Neural progenitor cell (in vitro differentiated cells): ENCODE measurements at regions not wholly inside any gene's neighbourhood (a gene's known extent, or its start where the extent isn't known, plus 50 kb on each side); places are given as distances from the start of the nearest gene placed in this dataset.

ENCODE experiments used
- DNase-seq: peaks from one replicate; pipeline ENCODE4 v3.0.0-alpha.2; 2016; ENCODE audit warnings: low spot score
- H2AFZ ChIP-seq: fragments of 200-600 bp; sonication (generic); replicated peaks from 2 replicates; pipeline ENCODE4 v1.6.1; 2016; ENCODE audit warnings: antibody characterized with exemption
- H3F3A ChIP-seq: fragments of 200-600 bp; sonication (generic); 2 replicates; pipeline ENCODE4 v1.6.1; 2016; ENCODE audit warnings: antibody characterized with exemption, low read depth
- H3K27ac ChIP-seq: fragments of 200-600 bp; sonication (generic); 2 replicates; pipeline ENCODE4 v1.5.1; 2016; ENCODE audit warnings: mild to moderate bottlenecking
- H3K27me3 ChIP-seq: fragments of 200-600 bp; sonication (generic); 2 replicates; pipeline ENCODE4 v1.6.1; 2016; ENCODE audit warnings: mild to moderate bottlenecking, moderate library complexity
- H3K36me3 ChIP-seq: fragments of 200-600 bp; sonication (generic); 2 replicates; pipeline ENCODE4 v1.5.1; 2016
- H3K4me1 ChIP-seq: fragments of 200-600 bp; sonication (generic); 2 replicates; pipeline ENCODE4 v1.6.1; 2016; ENCODE audit warnings: mixed run types
- H3K4me2 ChIP-seq: fragments of 200-600 bp; sonication (generic); 2 replicates; pipeline ENCODE4 v1.6.1; 2016
- H3K4me3 ChIP-seq: fragments of 200-600 bp; sonication (generic); 2 replicates; pipeline ENCODE4 v1.5.1; 2016
- H3K79me2 ChIP-seq: fragments of 200-600 bp; sonication (generic); 2 replicates; pipeline ENCODE4 v1.6.1; 2016; ENCODE audit warnings: low read depth
- H3K9ac ChIP-seq: fragments of 200-600 bp; sonication (generic); 2 replicates; pipeline ENCODE4 v1.6.1; 2016
- H3K9me3 ChIP-seq: fragments of 200-600 bp; sonication (generic); 2 replicates; pipeline ENCODE4 v1.5.1; 2016; ENCODE audit warnings: low read depth
- H4K20me1 ChIP-seq: fragments of 200-600 bp; sonication (generic); 2 replicates; pipeline ENCODE4 v1.6.1; 2016; ENCODE audit warnings: low read depth
- H3K27ac Mint-ChIP-seq: 3 replicates; pipeline ENCODE4 v1.8.0; 2021; ENCODE audit warnings: mixed read lengths
- H3K27me3 Mint-ChIP-seq: 2 replicates; pipeline ENCODE4 v1.8.0; 2022; ENCODE audit warnings: low read depth, mild to moderate bottlenecking, inconsistent platforms, moderate library complexity, mixed read lengths; ENCODE audit not compliant: insufficient read depth
- H3K36me3 Mint-ChIP-seq: 3 replicates; pipeline ENCODE4 v1.8.0; 2021; ENCODE audit warnings: mixed read lengths
- H3K4me1 Mint-ChIP-seq: 3 replicates; pipeline ENCODE4 v1.8.0; 2021; ENCODE audit warnings: mixed read lengths
- H3K4me3 Mint-ChIP-seq: 3 replicates; pipeline ENCODE4 v1.8.0; 2021; ENCODE audit warnings: mild to moderate bottlenecking, moderate library complexity, mixed read lengths
- H3K9me3 Mint-ChIP-seq: 3 replicates; pipeline ENCODE4 v1.8.0; 2020; ENCODE audit warnings: mixed read lengths
- EZH2 ChIP-seq: fragments of 200-600 bp; sonication (generic); IDR thresholded peaks from 2 replicates; pipeline ENCODE4 v1.6.1; 2017; ENCODE audit warnings: antibody characterized with exemption, mild to moderate bottlenecking, moderate library complexity
- EZH2phosphoT487 ChIP-seq: fragments of 200-600 bp; sonication (generic); IDR thresholded peaks from 2 replicates; pipeline ENCODE4 v1.6.1; 2017; ENCODE audit warnings: antibody characterized with exemption
- TF ChIP-seq, protein P1 (sequence below): fragments of 200-600 bp; sonication (generic); IDR thresholded peaks from 2 replicates; pipeline ENCODE4 v1.5.1; 2017; ENCODE audit warnings: antibody characterized with exemption, mild to moderate bottlenecking

DNA sequence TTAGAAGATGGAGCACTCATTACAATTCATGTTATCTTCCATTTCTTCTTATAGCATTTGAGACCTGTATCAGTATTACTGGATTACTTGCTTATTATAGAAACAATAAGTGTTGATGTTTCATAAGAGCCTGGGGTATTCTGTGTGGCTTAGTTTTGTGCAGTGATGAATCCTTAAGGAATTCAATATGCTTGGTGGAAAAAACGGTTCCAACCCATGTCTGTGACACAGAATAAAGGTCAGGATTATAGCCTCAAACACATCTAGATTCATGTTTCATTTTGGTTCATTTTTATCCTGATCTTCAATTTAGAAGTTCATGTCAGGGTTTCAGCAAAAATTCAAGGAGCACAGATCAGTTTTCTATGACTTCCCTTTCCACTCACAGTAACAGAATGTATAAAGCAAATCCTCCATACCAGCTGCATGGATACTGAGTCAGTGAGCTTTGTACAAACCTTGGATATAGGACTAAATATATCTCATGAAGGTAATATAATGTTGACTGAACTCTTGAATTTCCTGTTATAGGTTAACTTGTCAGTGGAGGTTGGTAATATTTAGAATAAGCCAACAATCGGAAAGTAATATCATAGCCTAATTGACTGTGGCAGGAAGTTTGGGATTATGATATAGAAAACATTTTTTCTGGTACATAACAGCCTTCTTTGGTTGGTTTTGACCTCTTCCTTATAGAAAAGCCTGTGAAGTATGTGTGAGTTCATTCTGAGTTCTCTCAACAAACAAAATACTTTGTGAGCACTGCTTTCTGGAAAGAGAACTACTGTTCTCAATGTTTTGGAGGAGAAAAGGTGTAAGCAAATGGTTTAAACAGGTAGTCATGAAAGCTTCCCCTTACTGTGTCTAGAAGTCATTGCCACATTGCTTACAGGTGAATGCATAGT is 218.2 kb upstream of the TPM1 start:
- Mint-ChIP-seq H3K27ac (no peak overlapping the region), H3K36me3 (peaks cover 5% of the 10 kb centered on the region), H3K9me3 (no peaks in the 10 kb centered on the region), H3K4me1 (peaks cover 24% of the 10 kb centered on the region), H3K27me3 (peaks cover under 1% of the 10 kb centered on the region), H3K4me3 (no peak overlapping the region)
- DNase-seq = no peak
- no peaks in the 10 kb centered on the region for H3K9me3 ChIP-seq
- H3K79me2 ChIP-seq = no peaks in the 10 kb centered on the region
- H3K9ac ChIP-seq = no peak overlapping the region
- TF ChIP-seq, protein P1, sequence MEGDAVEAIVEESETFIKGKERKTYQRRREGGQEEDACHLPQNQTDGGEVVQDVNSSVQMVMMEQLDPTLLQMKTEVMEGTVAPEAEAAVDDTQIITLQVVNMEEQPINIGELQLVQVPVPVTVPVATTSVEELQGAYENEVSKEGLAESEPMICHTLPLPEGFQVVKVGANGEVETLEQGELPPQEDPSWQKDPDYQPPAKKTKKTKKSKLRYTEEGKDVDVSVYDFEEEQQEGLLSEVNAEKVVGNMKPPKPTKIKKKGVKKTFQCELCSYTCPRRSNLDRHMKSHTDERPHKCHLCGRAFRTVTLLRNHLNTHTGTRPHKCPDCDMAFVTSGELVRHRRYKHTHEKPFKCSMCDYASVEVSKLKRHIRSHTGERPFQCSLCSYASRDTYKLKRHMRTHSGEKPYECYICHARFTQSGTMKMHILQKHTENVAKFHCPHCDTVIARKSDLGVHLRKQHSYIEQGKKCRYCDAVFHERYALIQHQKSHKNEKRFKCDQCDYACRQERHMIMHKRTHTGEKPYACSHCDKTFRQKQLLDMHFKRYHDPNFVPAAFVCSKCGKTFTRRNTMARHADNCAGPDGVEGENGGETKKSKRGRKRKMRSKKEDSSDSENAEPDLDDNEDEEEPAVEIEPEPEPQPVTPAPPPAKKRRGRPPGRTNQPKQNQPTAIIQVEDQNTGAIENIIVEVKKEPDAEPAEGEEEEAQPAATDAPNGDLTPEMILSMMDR = no peak
- TF ChIP-seq EZH2 (no peak), EZH2phosphoT487 (no peak)
- H3K4me1 ChIP-seq = peaks cover 9% of the 10 kb centered on the region
- H3K27ac ChIP-seq = no peak overlapping the region
- H3K4me2 ChIP-seq = no peak overlapping the region
- H3K36me3 ChIP-seq = no peaks in the 10 kb centered on the region
- H4K20me1 ChIP-seq = no peaks in the 10 kb centered on the region
- H2AFZ ChIP-seq = no peak overlapping the region
- no peaks in the 10 kb centered on the region for H3K27me3 ChIP-seq
- no peak overlapping the region for H3K4me3 ChIP-seq
- no peaks in the 10 kb centered on the region for H3F3A ChIP-seq

DNA sequence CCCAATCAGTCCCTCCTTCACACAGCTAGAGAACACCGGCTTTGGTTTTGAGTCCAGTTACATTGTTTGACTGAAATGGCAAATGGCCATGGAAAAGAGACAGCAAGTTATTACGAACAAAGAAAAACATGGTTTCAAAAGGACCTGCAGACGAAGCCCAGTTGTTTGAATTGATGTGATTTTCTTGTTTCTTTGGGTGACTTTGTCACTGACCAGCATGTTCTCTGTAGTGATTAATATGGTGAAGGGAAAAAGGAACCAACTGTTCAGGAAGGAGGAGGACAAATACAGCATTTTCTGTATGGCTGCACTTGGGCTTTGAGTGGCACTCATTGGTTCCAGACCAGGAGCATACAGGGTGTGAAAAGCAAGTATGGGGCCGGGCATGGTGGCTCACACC is 217.4 kb upstream of the TPM1 start:
- peaks cover 2% of the 10 kb centered on the region for H3K27me3 Mint-ChIP-seq
- Histone ChIP-seq H3F3A (no peaks in the 10 kb centered on the region), H2AFZ (no peak overlapping the region), H3K4me1 (peaks cover 4% of the 10 kb centered on the region), H3K36me3 (no peaks in the 10 kb centered on the region), H3K27me3 (no peaks in the 10 kb centered on the region), H3K4me2 (no peak overlapping the region), H3K4me3 (no peak overlapping the region), H3K27ac (no peak overlapping the region), H3K79me2 (no peaks in the 10 kb centered on the region), H3K9me3 (no peaks in the 10 kb centered on the region), H4K20me1 (no peaks in the 10 kb centered on the region), H3K9ac (no peak overlapping the region)
- H3K4me3 Mint-ChIP-seq = no peak overlapping the region
- DNase-seq = no peak
- no peak overlapping the region for H3K27ac Mint-ChIP-seq
- H3K4me1 Mint-ChIP-seq = peaks cover 19% of the 10 kb centered on the region
- no peak for TF ChIP-seq EZH2phosphoT487
- no peak for TF ChIP-seq EZH2
- TF ChIP-seq, protein P1 = no peak
- no peaks in the 10 kb centered on the region for H3K9me3 Mint-ChIP-seq
- H3K36me3 Mint-ChIP-seq = peaks cover 10% of the 10 kb centered on the region

DNA sequence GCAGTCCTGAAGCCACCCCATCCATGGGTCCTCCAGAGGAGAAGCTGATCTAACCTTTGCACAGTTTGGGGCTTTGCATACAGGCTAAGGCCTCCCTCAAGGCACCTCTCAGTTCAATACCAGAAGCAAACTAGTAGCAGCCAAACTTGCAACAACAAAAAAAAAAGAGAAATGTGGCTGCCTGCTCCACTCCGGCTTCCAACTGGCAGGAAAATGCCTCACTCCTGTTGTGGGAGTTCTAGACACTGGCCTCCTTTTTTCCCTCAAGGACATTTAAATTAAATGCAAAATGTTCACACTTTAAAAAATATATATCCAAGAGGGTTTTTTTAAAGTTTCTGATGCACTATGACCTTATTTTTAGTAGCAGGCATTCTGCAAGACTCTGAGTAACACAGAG is 216.0 kb upstream of the TPM1 start:
- Histone ChIP-seq H3K4me3 (no peak overlapping the region), H3K4me2 (no peak overlapping the region), H3K4me1 (no peaks in the 10 kb centered on the region), H3K9ac (no peak overlapping the region), H3K27me3 (no peaks in the 10 kb centered on the region), H4K20me1 (no peaks in the 10 kb centered on the region), H2AFZ (no peak overlapping the region), H3K27ac (no peak overlapping the region), H3K9me3 (no peaks in the 10 kb centered on the region), H3K79me2 (no peaks in the 10 kb centered on the region), H3F3A (no peaks in the 10 kb centered on the region), H3K36me3 (no peaks in the 10 kb centered on the region)
- no peak overlapping the region for H3K4me3 Mint-ChIP-seq
- peaks cover 10% of the 10 kb centered on the region for H3K36me3 Mint-ChIP-seq
- no peaks in the 10 kb centered on the region for H3K9me3 Mint-ChIP-seq
- TF ChIP-seq EZH2phosphoT487 (no peak), EZH2 (no peak)
- TF ChIP-seq, protein P1 = no peak
- peaks cover 2% of the 10 kb centered on the region for H3K27me3 Mint-ChIP-seq
- no peak overlapping the region for H3K27ac Mint-ChIP-seq
- DNase-seq = no peak
- peaks cover 12% of the 10 kb centered on the region for H3K4me1 Mint-ChIP-seq
